ENCODE measurements at regions not wholly inside any gene's neighbourhood (a gene's known extent, or its start where the extent isn't known, plus 50 kb on each side); places are given as distances from the start of the nearest gene placed in this dataset.

DNA sequence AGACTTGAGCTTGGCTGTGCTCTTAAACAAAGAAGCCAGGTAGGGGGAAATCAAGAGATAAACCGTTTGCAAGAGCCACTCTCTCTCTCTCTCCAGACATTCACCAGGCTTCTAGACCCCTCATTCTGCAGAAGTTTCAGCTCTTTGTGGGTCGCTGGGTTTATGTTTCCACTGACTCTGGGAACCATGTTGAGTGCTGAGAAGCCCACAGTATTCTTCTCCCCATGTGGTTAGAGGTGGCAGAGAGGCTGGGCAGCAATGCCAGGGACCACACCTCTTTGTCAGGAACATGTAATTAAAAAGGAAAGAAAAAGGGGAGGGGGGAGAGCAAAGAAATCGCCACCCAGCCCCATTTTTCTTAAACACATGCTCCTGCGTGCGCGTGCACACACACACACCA, 154.8 kb upstream of the SOX9 start:
- no peak for DNase-seq

DNA sequence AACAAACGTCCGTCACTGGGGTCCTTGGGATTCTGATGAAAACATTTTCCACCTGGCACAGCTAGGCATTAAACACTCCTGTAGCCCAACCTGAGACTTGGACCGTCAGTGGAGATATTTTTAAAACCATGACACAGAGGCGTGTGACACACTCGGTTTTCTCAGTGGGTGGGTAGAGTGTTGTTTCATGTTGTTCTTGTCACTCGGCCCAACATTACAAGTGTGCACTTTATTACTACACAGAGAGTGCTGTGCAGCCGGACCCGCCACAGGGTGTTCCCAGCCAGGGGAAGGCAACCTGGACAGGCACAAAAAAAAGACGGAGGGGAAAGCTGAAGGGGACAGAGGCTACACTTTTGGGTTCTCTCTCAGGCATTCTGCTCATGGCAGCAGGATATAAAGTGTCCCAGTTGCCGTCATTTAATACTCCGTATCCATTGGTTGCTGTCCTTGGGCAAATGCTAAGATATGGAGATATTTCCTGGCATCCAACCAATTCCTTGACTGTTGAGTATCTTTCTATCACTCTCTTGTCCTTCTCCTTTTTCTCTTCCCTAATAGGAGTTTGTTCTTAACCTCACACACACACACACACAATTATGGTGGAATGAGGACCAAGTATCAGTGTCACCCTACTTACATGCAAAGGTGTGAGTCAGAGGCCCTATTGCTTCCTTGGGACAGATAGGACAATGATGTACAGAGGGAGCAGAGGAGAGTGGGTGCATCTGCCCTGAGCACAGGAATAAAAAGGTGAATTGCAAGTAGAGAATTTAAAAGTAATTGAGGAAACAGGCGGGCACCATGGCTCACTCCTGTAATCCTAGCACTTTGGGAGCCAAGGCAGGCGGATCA, 154.1 kb upstream of the SOX9 start:
- peak; percentile 45 for DNase-seq

DNA sequence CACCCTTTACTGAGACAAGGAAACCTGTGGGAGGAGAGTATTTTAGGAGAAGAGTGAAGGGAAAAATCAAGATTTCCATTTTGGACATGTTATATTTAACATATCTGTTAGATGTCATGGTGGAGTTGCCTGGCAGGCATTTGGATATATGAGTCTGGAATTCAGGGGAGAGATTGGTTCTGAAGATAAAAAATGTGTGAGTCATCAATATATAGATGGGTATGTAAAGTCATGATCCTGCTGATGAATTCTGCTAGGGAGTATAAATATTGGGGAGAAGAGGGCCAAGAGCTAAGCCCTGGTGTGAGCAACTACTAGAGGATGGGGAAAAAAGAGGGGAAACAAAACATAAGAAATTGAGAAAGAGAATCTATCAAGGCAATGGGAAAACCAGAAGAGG, 151.3 kb upstream of the SOX9 start:
- DNase-seq, result no peak

DNA sequence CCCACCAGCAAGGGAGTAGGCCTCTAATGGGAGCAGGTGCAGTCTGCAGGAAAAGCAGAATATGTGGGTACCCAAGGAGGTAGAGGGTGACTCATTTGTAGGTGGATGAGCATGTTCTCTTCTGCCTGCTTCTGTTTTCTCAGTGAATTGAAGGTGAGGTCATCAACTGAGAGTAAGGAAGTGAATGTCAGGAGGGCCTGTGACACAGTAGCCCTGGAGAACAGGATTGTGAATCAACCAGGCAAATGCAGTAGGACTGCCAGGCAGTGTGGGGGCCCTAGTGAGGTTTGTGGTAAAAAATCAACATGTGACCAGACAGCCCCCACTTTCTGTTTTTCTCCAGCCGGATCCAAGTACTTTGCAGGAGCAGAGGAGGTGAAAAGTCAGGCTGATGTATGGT, 150.5 kb upstream of the SOX9 start:
- DNase-seq, result no peak

DNA sequence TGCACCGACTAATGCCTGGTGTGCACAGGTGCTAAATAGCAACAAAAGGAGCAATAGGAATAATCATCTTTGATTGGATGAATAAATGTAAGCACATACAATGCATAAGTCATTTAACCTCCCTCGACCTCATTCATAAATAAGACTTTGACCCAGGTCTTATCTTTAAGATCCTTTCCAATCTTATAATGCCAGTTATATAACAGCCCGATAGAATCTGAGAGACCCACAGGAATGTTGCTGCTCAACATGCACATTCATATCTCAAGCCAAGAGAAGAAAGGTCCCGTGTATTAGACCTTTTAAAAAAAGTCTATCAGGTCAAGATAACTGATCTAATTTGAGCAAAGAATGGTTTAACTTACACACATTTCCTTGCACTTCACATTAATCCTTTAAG, 146.8 kb upstream of the SOX9 start:
- no peak for DNase-seq

DNA sequence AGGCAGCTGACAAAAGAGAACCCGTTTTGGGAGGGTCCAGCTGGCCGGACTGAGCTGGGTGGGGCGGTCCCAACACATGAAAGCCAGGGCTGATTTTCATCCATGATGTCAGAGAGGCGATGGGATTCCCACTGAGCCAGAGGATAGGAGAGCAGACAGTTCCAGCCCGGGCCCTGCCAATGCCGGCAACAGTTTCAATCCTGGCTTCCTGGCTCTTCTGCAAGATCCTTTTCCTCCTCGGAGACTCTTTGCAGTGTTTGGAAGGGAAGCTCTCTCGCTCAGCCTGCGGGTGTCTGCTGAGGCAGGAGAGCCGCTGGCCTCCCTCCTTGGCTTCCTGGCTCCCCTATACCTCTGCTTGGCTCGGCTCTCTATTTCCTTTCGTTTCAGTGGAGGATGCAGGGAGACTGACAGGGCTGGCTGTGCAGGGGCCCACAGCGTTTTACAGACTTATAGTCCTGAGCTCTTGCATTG, 145.5 kb upstream of the SOX9 start:
- peak; percentile 94 for DNase-seq

DNA sequence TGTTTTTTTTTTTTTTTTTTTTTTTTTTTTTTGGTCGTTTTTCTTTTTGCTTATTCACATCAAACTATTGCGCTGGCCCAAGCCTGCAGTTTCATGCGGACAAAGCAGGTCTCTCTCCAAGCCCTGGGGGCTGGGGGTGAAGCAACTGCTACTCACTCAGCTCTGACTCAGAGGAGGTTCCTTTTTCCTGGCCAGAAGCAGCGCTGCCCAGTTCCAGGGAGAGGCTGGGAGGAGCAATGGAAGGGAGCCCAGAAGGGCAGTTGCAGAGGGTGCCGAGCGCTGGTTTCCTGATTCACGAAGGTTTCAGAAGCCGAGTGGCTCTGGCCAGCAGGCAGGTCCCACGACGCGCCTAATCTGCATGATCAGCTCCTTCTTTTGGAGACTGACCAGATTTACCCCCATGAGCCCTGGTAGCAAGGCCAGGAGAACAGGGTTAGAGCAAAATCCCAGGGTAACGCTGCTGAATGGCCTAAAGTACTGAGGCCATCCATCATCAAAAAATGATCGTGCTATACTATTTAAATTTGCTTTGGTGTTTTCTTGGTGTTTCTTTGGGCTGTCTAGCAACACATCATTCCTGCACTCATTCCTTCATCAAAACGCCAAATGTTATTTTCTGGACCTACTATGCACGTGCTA, 144.7 kb upstream of the SOX9 start:
- peak; percentile 89 for DNase-seq

DNA sequence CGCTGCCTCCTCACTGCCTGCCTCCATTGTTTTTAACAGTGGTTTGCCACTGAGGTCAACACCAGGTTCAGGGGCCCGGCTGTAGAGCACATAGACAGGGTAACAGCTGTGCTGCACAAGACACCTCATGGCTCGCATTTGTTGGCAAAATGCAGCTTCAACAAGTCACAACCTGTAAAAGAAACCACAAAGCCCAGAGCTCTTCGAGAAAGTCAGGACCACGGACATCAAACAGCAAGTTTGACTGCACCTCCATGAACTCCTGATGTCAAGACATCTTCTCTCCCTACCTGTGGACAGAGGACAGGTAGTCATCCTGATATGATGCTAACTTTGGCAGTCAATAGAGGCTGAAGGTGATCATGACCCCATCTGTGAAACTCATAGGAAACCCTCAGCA, 142.4 kb upstream of the SOX9 start:
- DNase-seq, result no peak

DNA sequence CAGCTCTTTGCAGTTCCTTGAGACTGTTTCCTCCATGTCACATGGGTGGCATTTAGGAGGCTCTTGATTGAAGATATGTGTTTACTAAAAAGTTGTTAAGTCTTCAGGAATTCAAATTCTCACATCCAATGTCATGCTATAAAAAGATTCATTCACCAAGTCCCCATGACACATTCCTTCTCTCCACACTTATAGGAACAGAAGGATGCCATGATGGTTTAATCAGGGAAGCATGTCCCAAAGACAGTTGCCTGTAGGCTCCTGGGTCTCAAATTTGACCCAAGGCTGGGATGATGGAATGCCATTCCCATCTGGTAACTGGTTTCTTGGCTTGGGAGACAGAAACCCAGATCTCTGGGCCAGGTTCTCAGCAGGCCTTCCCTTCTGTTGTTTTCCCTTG, 140.6 kb upstream of the SOX9 start:
- no peak for DNase-seq

DNA sequence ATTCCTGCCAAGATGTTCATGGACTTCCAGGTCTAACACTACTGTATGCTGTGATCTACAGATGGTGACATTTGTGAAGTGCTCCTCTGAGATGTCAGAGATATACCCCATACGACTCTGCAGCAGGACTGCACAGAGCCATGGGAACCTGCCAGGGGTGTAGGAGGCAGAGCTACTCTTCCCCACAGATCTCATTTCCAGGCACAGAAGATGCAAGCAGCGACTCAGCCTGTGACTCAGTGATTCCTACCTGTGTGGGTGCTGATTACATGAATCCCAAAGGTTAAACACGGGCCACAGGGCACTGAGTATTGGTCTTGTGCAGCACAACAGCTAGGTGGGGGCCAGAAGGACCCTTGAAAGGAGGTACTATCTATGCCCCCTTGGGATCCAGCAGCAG, 137.0 kb upstream of the SOX9 start:
- DNase-seq, result no peak

DNA sequence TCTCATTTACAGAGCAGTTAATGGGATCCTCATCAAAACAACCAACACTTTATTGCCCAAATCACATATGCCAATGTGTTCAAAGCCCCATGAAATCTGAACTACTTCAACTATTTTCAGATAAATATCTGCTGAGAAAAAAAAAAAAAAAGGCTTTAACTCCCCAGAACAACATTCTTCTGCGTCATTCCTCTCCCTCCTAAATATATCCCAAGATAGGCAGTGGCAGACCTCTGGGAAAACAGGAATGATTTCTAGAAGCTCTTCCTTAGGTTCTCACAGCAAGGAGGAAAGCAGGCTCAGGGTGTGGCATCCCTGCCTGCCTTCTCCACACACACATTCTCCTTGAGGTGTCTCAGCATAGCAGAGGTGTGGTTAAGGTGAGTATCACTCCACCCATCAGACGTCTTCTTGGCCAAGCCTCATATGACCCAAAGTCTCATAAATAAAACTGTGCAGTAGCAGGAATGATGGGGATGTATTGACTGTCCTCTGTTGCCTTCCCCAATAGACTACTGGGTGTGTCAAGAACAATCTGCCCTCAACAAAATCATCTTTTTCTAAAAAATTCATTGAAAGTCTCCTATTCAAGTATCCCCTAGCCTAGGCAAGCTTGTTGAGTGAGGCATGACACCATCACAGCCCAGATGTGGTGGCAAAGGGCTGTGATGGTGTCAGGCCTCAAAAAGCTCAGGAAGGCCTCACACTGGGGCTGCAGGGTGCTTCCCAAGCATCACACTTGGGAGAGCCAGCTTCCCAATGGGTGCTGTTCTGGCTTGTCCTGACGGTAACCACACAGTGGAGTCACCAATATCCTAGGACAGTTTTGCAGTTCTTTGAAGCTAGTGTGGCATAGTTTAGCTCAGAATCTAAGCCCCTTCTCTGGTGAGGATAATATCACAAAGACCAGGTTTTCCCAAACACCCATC, 135.4 kb upstream of the SOX9 start:
- no peak for DNase-seq

DNA sequence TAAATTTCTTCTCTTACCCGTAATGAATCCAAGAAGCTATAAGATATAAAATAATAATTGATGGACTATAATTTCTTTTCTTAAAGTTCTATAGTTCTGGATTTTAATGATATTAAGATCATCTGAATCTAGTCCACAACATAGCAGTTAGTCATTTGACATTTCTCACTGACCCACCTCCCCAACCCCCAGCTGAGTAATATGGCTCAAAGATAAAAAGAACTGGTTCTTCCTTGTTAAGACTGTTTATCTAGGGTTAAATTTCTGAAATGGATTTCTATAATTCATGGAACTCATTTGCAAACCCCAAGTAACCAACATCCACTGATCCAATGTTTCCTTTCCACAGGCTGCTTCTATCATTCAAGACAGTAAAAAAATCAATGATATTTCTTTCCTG, 133.9 kb upstream of the SOX9 start:
- no peak for DNase-seq

DNA sequence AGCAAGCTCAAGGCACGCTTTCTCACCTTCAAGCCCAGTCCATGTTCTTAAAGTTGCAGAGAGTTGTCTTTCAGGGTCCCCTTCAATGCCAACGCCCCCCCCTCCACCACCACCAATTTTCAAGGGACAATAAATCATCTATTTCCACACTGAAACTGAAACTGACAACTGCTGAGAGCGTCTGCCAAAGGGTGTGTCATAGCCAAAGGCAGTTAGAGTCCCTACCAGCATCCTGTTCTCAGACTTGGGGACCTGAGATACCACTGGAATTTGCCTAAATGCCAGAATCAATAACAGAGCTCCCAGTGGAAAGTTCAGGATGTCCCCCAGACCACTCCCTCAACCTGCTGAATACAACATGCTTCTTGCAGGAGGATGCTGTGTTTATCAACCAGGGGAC, 133.2 kb upstream of the SOX9 start:
- DNase-seq, result peak; percentile 32

DNA sequence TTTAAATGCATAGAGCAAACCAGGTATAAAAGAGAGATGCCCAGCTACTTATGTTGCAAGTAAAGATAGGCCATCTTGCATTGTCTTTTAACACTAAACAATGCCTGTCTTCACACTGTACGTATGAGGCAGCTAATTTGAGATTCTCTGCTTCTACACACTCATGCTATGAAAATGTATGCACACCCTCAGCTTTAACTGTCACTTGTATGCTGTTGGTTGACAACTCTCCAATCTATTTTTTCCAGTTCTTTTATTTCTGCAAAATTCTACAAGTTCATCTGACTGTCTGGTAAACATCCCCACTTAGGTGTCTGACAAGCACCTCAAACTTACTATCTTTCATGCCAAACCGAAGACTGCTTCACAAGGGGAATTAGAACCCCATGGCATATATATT, 131.7 kb upstream of the SOX9 start:
- no peak for DNase-seq

DNA sequence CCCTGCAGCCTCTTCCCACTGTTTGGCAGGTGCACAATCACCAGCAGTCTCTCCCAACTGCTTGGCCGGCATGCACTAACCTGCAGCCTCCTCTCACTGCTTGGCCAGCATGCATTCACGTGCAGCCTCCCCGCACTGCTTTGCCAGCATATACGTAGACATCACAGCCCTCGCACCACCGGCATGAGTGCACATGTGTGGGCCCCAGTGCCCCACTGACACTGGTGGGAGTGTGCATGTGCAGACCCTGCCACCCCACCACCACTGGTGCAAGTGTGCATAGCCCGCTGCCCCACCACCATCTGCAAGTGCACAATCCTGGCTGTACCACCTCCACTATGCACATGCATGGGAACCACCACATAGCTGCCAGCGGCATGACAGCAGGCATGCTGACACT, 127.5 kb upstream of the SOX9 start:
- no peak for DNase-seq

DNA sequence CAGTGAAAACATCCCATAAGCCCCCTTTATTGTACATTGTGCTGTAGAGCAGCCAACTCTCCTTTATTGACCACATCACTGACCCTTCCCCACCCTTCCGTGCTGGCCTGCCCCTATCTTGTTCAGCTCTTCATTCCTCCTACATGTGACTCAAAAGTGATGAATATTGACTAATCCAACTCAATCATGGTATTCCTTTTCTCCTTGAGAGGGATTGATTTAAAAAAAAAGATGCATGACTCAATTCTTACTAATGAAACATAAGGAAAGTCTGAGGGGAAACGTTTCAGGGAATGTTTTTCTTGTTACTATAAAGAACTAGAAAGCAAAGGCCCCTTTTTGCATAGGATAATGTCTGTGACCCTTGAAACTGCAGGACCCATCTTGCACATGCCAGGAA, 125.2 kb upstream of the SOX9 start:
- DNase-seq, result no peak

DNA sequence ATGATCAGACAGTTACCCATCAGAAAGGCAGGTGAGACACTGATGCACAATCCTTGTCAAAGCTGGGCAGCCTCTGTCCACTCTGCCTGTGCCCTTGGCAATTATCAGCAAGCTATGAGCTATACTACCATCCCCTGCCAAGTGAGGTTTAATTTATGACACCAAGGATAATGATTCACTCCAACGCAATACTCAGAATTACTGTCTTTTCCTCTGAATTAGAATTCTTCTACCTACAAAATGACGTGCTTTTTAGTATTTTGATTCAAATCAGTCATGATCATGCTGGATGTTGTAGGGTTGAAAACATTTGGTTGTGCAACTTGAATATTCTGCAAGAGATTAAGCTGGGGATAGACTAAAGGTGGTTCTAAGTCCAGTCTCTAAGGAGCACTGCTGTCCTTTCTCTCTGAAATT, 116.8 kb upstream of the SOX9 start:
- DNase-seq, result no peak

DNA sequence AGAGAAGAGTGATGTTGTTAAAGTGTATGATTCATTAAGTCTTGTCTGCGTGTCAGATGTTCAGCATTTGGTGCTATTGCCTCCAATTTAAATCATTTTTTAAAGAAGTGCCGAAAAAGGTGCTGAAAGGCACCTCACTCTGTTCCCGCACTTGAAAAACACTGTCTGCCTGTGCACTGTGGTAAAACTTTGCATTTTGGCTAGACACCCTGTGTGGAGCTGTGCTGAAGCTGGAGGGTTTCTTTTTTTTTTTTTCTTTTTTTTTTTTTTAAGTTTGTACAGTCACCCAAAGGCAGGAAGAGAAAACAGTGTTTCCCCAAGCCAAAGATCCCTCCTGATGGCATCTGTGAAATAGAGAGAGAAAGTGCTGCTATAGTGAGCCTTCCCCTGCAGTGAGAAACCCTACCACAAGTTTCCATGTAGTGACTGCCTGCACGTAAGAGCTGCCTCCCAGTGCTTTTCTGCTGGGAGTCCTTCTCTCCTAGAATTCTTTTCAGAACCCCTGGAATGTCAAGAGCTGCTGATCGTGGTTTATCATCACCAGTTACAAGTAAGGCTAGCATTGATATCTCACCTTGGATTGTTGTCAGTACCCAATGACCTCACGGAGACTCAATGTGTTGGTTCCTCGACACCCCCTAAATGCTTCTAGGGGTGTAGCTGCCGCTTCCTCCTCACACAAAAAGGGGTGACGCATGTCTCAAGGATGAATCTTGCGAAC, 116.0 kb upstream of the SOX9 start:
- peak; percentile 27 for DNase-seq

DNA sequence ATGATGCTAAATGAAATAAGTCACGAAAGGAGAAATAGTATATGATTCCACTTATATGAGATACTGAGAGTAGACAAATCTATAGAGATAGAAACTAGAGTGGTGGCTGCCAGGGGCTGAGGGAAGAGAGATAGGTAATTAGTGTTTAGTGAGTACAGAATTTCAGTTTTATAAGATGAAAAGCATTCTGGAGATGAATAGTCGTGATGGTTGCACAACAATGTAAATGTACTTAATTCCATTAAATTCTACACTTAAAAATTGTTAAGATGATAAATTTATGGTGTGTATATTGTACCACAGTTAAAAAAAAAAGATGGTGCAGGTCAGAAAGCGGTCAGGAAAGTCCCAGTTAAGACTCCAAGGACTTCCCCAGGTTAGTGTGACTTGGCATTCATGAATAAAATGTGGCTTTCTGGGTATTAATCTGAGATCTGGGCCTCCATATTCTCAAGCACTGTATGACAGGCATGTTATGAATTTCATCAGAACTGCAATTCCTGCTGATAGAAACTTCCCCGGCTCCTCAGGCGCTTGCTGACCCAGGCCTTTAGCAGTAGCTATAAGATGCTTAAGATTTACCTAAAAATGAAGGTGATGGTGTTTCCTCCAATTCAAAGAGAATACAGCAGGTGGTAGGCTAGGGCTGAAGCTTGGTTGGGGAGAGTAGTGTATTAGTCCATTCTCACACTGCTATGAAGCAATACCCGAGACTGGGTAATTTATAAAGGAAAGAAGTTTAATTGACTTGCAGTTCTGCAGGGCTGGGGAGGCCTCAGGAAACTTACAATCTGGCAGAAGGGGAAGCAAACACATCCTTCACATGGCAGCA, 115.3 kb upstream of the SOX9 start:
- no peak for DNase-seq

DNA sequence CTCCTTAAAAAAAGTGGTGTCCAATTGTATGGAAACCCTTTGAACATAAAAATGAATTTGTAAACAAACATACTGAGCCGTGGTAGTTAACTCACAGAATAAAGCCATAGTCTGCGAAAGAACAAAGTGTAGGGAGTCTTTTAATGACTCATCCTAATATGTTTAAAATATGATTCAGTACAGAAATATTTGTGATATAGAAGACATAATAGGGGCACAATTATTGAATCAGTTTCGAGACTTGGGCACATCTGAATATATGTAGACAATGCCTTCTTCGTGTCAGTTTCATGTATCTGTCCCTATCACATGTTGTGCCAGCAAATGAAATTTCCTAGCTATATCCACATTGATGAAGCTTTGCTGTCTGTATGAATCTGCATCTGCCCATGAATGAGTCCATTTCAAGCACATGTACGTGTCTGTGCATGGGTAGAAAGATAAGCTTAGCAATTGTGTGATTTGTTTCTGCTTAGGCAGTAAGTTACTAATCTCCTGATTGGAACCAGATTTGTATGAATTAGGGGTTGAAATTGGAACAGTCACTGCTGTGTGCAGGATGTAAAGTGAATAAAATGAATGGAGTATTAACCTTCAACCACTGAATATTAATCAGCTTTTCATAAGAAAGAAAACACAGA, 112.5 kb upstream of the SOX9 start:
- no peak for DNase-seq

DNA sequence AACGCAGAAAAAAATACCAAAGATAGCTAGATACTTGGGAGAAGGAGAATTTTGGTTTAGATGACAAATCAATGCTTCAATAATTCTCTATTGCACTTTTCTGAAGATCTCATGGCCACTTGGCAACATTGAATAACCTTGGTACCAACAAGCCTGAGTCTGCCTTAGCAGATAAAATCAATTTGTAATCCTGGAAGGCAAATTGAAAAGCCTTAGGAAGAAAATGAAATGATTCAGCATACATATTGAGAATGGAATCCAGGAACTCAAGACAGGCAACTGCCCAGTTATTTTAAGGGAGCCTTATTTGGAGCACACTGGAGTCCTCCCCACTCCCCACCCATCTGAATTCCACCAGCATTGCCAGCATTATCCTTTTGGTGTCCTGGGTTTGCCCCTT, 109.3 kb upstream of the SOX9 start:
- no peak for DNase-seq
